ENCODE measurements at regions not wholly inside any gene's neighbourhood (a gene's known extent, or its start where the extent isn't known, plus 50 kb on each side); places are given as distances from the start of the nearest gene placed in this dataset.

DNA sequence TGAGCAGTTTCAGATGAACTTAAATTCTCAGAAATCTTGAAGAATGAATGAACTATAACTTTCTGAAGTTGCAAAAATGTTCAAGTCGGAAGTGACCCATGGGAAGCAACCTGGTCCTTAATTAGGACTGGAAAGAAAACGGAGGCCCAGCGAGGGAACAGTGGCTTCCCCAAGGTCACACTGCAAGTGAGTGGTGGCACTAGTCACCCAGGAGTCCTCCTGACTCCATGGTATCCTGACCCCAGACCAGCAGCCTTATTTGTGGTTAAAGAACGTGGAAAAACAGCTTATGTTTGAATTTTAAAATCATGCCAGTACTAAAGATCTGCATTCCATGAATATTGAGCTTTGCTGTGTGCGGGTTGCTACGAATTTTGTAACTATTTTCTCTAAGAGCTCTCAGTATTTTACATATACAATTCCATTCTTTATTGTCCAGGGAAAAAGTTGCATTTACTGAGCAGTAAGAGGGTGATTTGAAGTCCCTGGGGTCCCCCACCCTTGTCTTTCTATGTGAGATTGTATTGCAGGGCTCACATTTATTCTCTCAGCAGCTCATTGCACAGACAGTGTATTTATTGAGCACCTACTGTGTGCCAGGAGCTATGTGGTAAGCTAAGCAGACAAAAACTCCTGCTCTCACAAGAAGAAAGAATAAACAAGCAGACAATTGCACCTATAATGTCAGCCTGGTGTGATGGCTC is 61.6 kb upstream of the ATP5PO start:
- TF ChIP-seq, protein P1, sequence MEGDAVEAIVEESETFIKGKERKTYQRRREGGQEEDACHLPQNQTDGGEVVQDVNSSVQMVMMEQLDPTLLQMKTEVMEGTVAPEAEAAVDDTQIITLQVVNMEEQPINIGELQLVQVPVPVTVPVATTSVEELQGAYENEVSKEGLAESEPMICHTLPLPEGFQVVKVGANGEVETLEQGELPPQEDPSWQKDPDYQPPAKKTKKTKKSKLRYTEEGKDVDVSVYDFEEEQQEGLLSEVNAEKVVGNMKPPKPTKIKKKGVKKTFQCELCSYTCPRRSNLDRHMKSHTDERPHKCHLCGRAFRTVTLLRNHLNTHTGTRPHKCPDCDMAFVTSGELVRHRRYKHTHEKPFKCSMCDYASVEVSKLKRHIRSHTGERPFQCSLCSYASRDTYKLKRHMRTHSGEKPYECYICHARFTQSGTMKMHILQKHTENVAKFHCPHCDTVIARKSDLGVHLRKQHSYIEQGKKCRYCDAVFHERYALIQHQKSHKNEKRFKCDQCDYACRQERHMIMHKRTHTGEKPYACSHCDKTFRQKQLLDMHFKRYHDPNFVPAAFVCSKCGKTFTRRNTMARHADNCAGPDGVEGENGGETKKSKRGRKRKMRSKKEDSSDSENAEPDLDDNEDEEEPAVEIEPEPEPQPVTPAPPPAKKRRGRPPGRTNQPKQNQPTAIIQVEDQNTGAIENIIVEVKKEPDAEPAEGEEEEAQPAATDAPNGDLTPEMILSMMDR (IDR thresholded peaks at IDR 0.05; ENCODE audit: extremely low read depth in 1 of 2, insufficient read depth in 1 of 2, low read depth in 1 of 2, low read length in 2 of 2): no peak
- no peak for TF ChIP-seq POLR2AphosphoS5 (IDR thresholded peaks at IDR 0.05; ENCODE audit: insufficient read depth, low read depth, low read length)
- no peak for TF ChIP-seq POLR2A (IDR thresholded peaks at IDR 0.05; ENCODE audit: low read depth, low read length)
- TF ChIP-seq MYC (IDR thresholded peaks at IDR 0.05; ENCODE audit: low read depth, low read length): no peak
- no peak for TF ChIP-seq EZH2 (IDR thresholded peaks at IDR 0.05; ENCODE audit: borderline replicate concordance, low read depth, low read length, severe bottlenecking)
- no peak for TF ChIP-seq JUN (IDR thresholded peaks at IDR 0.05; ENCODE audit: borderline replicate concordance, insufficient read depth, insufficient read length, low read depth)
- no peak for TF ChIP-seq GATA2 (IDR thresholded peaks at IDR 0.05; ENCODE audit: insufficient read depth, insufficient read length, low read depth, low read length)
- TF ChIP-seq, protein P2, sequence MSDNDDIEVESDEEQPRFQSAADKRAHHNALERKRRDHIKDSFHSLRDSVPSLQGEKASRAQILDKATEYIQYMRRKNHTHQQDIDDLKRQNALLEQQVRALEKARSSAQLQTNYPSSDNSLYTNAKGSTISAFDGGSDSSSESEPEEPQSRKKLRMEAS (IDR thresholded peaks at IDR 0.05; ENCODE audit: insufficient read depth, insufficient read length): no peak
